ENCODE measurements at regions not wholly inside any gene's neighbourhood (a gene's known extent, or its start where the extent isn't known, plus 50 kb on each side); places are given as distances from the start of the nearest gene placed in this dataset.
"Not testable (repeated sequence)": the region's sequence is repeated elsewhere in the genome, so short reads cannot be mapped to it uniquely, and the experiment has no call there.

DNA sequence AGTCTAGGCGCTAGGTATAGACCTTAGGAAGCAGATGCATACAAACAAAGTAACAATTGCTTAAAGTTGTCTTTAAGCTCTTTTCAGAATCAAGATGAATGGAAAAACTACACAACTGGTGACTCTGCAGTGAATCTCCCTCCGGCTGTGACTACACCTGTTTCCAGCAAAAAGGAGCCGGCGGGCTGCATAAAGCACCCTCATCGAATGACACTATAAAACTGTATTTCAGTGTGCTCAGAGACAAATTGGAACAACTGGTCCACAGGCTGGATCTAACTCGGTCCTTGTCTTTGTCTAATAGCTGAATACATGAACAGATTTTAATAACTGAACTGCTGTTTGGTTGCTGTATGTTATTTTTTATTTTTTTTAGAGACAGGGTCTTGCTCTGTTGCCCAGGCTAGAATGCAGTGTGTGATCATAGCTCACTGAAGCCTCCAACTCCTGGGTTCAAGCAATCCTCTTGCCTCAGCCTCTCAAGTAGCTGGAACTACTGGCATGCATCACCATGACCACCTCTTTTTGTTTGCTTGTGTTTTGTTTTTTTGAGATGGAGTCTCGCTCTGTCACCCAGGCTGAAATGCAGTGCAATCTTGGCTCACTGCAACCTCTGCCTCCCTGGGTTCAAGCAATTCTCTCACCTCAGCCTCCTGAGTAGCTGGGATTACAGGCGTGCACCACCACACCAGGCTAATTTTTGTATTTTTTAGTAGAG is 64.2 kb upstream of the SVIL start:
- TF ChIP-seq SPI1 (IDR thresholded peaks at IDR 0.05; ENCODE audit: low read depth, low read length) (no peak), PAX5 (IDR thresholded peaks at IDR 0.05; ENCODE audit: insufficient read depth, low read length, severe bottlenecking) (no peak), POLR2A (IDR thresholded peaks at IDR 0.05; ENCODE audit: low read depth, low read length) (no peak)
- FAIRE-seq = no peak
- no peak for DNase-seq (ENCODE audit: insufficient read length, low spot score)

DNA sequence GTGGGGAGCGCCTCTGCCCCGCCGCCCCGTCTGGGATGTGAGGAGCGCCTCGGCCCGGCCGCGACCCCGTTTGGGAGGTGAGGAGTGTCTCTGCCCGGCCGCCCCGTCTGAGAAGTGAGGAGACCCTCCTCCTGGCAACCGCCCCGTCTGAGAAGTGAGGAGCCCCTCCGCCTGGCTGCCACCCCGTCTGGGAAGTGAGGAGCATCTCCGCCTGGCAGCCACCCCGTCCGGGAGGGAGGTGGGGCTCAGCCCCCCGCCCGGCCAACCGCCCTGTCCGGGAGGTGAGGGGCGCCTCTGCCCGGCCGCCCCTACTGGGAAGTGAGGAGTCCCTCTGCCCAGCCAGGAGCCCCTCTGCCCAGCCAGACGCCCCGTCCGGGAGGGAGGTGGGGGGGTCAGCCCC is 61.8 kb upstream of the SVIL start:
- DNase-seq (ENCODE audit: insufficient read length, low spot score) = not testable (repeated sequence)

GRCh38 chr10:29694121-29694520 is 59.4 kb upstream of the SVIL start:
- TF ChIP-seq PAX5 (IDR thresholded peaks at IDR 0.05; ENCODE audit: insufficient read depth, low read length, severe bottlenecking) (no peak), POLR2AphosphoS5 (IDR thresholded peaks at IDR 0.05; ENCODE audit: low read depth, low read length) (no peak), SPI1 (IDR thresholded peaks at IDR 0.05; ENCODE audit: low read depth, low read length) (no peak), POU2F2 (IDR thresholded peaks at IDR 0.05; ENCODE audit: low read depth, low read length) (no peak), POLR2A (IDR thresholded peaks at IDR 0.05; ENCODE audit: low read depth, low read length) (no peak), TAF1 (IDR thresholded peaks at IDR 0.05; ENCODE audit: low read depth, low read length) (no peak)
- DNase-seq (ENCODE audit: insufficient read length, low spot score) (no peak), FAIRE-seq (no peak)

More for the DNA sequence above, 61.8 kb upstream of the SVIL start:
- FAIRE-seq = not testable (repeated sequence)

DNA sequence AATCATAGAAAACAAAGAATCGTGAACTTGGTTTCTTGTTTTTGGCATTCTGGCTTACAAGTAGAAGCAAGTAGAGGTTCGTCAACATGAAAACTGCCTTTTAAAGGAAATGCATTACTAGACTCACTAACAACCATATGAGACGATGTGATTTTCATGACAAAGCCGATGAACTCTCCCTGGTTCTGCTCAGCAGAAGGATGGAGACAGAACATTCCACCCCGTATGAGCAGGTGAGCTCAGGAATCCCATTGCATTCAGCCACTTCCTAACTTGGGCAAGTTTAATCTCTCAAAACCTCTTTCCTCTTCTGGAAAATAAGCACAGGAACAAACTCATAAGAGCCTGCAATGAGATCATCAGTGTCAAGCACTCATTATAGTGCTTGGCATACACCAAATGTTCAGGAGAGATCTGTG is 57.4 kb upstream of the SVIL start:
- TF ChIP-seq PAX5 (IDR thresholded peaks at IDR 0.05; ENCODE audit: insufficient read depth, low read length, severe bottlenecking) = no peak
- no peak for TF ChIP-seq POU2F2 (IDR thresholded peaks at IDR 0.05; ENCODE audit: low read depth, low read length)
- TF ChIP-seq SPI1 (IDR thresholded peaks at IDR 0.05; ENCODE audit: low read depth, low read length) = no peak
- no peak for TF ChIP-seq POLR2A (IDR thresholded peaks at IDR 0.05; ENCODE audit: low read depth, low read length)
- TF ChIP-seq POLR2AphosphoS5 (IDR thresholded peaks at IDR 0.05; ENCODE audit: low read depth, low read length) = no peak
- no peak for TF ChIP-seq TAF1 (IDR thresholded peaks at IDR 0.05; ENCODE audit: low read depth, low read length)
- DNase-seq (ENCODE audit: insufficient read length, low spot score) = no peak
- no peak for FAIRE-seq

DNA sequence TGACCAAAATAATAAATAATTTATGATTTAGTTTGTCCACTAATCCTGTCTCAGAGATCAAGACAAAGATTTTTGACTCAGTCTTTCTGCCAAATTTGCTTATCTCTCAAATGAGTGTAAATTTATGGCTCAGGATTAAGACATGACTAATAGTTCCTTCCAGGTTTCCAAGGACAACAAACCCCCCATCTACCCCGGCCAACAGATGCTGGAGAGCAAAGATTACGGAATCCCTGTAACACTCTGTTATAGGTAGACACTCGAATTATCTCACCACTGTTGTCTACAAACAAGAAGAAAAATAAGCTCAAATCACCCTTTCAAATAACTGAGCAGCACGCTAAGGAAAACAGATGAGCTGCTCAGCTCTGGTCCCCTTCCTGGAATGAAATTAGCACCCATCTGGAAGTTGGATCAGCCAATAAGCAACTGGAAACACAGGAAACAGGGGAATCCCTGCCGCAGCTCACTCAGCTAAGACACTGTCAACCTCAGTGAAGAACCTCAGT is 56.8 kb upstream of the SVIL start:
- TF ChIP-seq POLR2AphosphoS5 (IDR thresholded peaks at IDR 0.05; ENCODE audit: low read depth, low read length) (no peak), TAF1 (IDR thresholded peaks at IDR 0.05; ENCODE audit: low read depth, low read length) (no peak), POU2F2 (IDR thresholded peaks at IDR 0.05; ENCODE audit: low read depth, low read length) (no peak), PAX5 (IDR thresholded peaks at IDR 0.05; ENCODE audit: insufficient read depth, low read length, severe bottlenecking) (no peak), POLR2A (IDR thresholded peaks at IDR 0.05; ENCODE audit: low read depth, low read length) (no peak), SPI1 (IDR thresholded peaks at IDR 0.05; ENCODE audit: low read depth, low read length) (no peak)
- FAIRE-seq = no peak
- no peak for DNase-seq (ENCODE audit: insufficient read length, low spot score)

GRCh38 chr10:29689001-29689400 is 54.2 kb upstream of the SVIL start:
- TF ChIP-seq SPI1 (IDR thresholded peaks at IDR 0.05; ENCODE audit: low read depth, low read length) = no peak
- no peak for TF ChIP-seq PAX5 (IDR thresholded peaks at IDR 0.05; ENCODE audit: insufficient read depth, low read length, severe bottlenecking)
- no peak for DNase-seq (ENCODE audit: insufficient read length, low spot score)
- FAIRE-seq = no peak

- FAIRE-seq (no peak), DNase-seq (ENCODE audit: insufficient read length, low spot score) (no peak)
- no peak for TF ChIP-seq POLR2AphosphoS5 (IDR thresholded peaks at IDR 0.05; ENCODE audit: low read depth, low read length)
- TF ChIP-seq POU2F2 (IDR thresholded peaks at IDR 0.05; ENCODE audit: low read depth, low read length) = no peak
- no peak for TF ChIP-seq TAF1 (IDR thresholded peaks at IDR 0.05; ENCODE audit: low read depth, low read length)
These were observed 53.5 kb upstream of the SVIL start for GRCh38 chr10:29688230-29688661.

DNA sequence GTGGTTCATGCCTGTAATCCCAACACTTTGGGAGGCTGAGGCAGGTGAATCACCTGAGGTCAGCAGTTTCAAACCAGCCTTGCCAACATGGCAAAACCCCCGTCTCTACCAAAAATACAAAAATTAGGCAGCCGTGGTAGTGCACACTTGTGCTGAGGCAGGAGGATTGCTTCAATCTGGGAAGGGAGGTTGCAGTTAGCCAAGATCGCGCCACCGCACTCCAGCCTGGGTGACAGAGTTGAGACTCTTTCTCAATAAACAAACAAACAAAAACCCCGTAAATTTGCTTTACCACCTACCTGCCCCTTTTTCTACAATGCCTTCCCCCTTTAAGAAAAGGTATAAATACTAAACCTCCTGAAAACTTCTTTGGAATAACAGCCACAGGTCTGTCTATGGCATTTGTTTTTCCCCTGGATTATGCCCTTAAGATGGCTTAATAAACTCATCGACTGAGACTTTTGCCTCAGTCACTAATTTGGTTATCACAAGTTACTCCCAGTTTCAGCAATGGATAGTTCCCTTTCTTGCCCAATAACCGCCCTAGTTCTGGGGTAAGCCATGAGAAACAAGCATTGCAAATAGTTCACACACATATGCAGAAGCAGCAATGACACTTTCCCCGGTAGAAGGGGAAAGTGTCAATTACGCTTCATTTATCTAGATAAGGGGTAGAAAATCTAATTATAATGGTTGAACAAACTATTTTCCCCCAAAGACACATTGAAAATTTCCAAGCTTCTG is 52.8 kb upstream of the SVIL start:
- TF ChIP-seq POLR2A (IDR thresholded peaks at IDR 0.05; ENCODE audit: low read depth, low read length) (no peak), SPI1 (IDR thresholded peaks at IDR 0.05; ENCODE audit: low read depth, low read length) (no peak), POLR2AphosphoS5 (IDR thresholded peaks at IDR 0.05; ENCODE audit: low read depth, low read length) (no peak), PAX5 (IDR thresholded peaks at IDR 0.05; ENCODE audit: insufficient read depth, low read length, severe bottlenecking) (no peak), POU2F2 (IDR thresholded peaks at IDR 0.05; ENCODE audit: low read depth, low read length) (no peak), TAF1 (IDR thresholded peaks at IDR 0.05; ENCODE audit: low read depth, low read length) (no peak)
- no peak for FAIRE-seq
- no peak for DNase-seq (ENCODE audit: insufficient read length, low spot score)

DNA sequence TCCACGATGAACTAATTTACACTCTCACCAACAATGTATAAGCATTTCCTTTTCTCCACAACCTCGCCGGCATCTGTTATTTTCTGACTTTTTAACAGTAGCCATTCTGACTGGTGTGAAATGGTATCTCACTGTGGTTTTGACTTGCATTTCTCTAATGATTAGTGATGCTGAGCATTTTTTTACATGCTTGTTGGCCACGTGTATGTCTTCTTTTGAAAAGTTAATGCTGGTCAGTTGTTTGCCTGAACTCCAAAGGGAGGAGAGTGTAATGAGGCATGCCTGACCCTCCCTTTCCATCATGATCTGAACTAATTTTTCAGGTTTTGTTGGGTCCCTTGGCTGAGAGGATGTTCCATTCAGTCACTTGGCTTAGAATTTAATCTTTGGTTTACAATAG is 50.7 kb upstream of the SVIL start:
- DNase-seq (ENCODE audit: insufficient read length, low spot score) (no peak), FAIRE-seq (no peak)
- TF ChIP-seq TAF1 (IDR thresholded peaks at IDR 0.05; ENCODE audit: low read depth, low read length) = no peak
- TF ChIP-seq POU2F2 (IDR thresholded peaks at IDR 0.05; ENCODE audit: low read depth, low read length) = no peak
- TF ChIP-seq PAX5 (IDR thresholded peaks at IDR 0.05; ENCODE audit: insufficient read depth, low read length, severe bottlenecking) = no peak
- TF ChIP-seq POLR2AphosphoS5 (IDR thresholded peaks at IDR 0.05; ENCODE audit: low read depth, low read length) = no peak
- no peak for TF ChIP-seq POLR2A (IDR thresholded peaks at IDR 0.05; ENCODE audit: low read depth, low read length)
- TF ChIP-seq SPI1 (IDR thresholded peaks at IDR 0.05; ENCODE audit: low read depth, low read length) = no peak

Measured in GM12891 (cell line).